GM18498 (cell line): ENCODE measurements at regions not wholly inside any gene's neighbourhood (a gene's known extent, or its start where the extent isn't known, plus 50 kb on each side); places are given as distances from the start of the nearest gene placed in this dataset.

Experiments used
- ATAC-seq: cut with Tn5 transposase; IDR thresholded peaks from one replicate; pipeline ENCODE4 v1.9.1; 2021; ENCODE audit warnings: mild to moderate bottlenecking, moderate library complexity; ENCODE audit not compliant: unreplicated experiment

GRCh38 chr6:22455378-22455777, 114.0 kb upstream of the HDGFL1 start:
- ATAC-seq, result no peak

- no peak for ATAC-seq
These were observed 111.4 kb upstream of the HDGFL1 start for GRCh38 chr6:22457996-22458395.

- ATAC-seq, result no peak
These were observed 102.6 kb upstream of the HDGFL1 start for GRCh38 chr6:22466665-22467245.

- ATAC-seq, result no peak
These were observed 101.7 kb upstream of the HDGFL1 start for GRCh38 chr6:22467645-22468044.

GRCh38 chr6:22468256-22468965, 101.0 kb upstream of the HDGFL1 start:
- no peak for ATAC-seq

- no peak for ATAC-seq
These were observed 98.8 kb upstream of the HDGFL1 start for GRCh38 chr6:22470454-22471131.

GRCh38 chr6:22471132-22471690, 98.2 kb upstream of the HDGFL1 start:
- no peak for ATAC-seq

GRCh38 chr6:22471746-22472145, 97.6 kb upstream of the HDGFL1 start:
- ATAC-seq, result no peak

GRCh38 chr6:22473991-22474682, 95.2 kb upstream of the HDGFL1 start:
- no peak for ATAC-seq

GRCh38 chr6:22476811-22477390, 92.5 kb upstream of the HDGFL1 start:
- ATAC-seq, result no peak

- no peak for ATAC-seq
These were observed 72.1 kb upstream of the HDGFL1 start for GRCh38 chr6:22497276-22497675.

- no peak for ATAC-seq
These were observed 69.6 kb upstream of the HDGFL1 start for GRCh38 chr6:22499815-22500214.

GRCh38 chr6:22506496-22506895, 62.9 kb upstream of the HDGFL1 start:
- ATAC-seq, result no peak

GRCh38 chr6:22512686-22513427, 56.5 kb upstream of the HDGFL1 start:
- no peak for ATAC-seq

- ATAC-seq, result no peak
These were observed 55.7 kb upstream of the HDGFL1 start for GRCh38 chr6:22513667-22514066.

- ATAC-seq, result no peak
These were observed 50.1 kb upstream of the HDGFL1 start for GRCh38 chr6:22519237-22519636.
